OCI-M1 (cell line): ENCODE measurements at regions not wholly inside any gene's neighbourhood (a gene's known extent, or its start where the extent isn't known, plus 50 kb on each side); places are given as distances from the start of the nearest gene placed in this dataset.
"Not testable (repeated sequence)": the region's sequence is repeated elsewhere in the genome, so short reads cannot be mapped to it uniquely, and the experiment has no call there.

Source experiments
- DNase-seq: peaks from one replicate; lab custom pipeline; 2025; lab: John Stamatoyannopoulos, UW

GRCh38 chr9:36461323-36461722, 61.3 kb upstream of the RNF38 start:
- DNase-seq = no peak

DNA sequence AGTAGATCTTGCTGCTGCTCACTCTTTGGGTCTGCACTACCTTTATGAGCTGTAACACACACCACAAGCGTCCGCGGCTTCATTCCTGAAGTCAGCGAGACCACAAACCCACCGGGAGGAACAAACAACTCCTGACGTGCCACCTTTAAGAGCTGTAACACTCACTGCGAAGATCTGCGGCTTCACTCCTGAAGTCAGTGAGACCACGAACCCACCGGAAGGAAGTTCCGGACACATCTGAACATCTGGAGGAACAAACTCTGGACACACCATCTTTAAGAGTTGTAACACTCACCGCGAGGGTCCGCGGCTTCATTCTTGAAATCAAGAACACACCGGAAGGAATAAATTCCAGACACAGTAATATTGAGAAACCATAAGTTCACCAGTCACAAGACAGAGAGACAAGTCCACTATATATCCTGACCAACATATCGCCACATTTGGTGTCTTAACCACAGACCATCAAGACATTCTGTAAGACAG, 58.4 kb upstream of the RNF38 start:
- not testable (repeated sequence) for DNase-seq

GRCh38 chr9:36457836-36458429, 57.9 kb upstream of the RNF38 start:
- no peak for DNase-seq

DNA sequence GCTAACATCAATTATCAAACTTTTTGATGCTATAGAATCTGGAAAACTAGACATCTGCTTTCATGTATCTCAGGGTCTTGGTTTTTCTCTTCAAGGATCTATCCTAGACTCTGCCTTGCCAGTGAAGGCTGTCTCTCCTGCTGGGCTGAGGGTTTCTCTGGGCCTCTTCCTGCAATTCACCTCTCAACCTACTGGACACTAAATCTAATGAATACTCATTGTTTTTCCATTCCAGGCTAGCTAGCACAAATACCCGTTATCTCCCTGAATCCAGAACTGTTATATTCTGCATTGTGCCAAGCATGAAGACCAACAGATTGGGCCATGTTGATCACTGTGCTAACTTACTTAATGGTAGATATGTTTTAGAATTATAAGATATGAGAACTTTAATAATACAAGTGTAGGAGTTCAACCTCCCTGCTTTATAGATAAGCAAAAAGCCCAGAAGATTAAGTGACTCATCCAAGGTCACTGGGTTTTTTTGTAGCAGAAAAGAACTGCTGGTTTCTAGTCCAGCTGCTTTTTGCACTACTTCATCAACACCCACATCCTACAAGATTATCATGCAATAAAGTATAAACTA, 56.5 kb upstream of the RNF38 start:
- peak; percentile 23 for DNase-seq

DNA sequence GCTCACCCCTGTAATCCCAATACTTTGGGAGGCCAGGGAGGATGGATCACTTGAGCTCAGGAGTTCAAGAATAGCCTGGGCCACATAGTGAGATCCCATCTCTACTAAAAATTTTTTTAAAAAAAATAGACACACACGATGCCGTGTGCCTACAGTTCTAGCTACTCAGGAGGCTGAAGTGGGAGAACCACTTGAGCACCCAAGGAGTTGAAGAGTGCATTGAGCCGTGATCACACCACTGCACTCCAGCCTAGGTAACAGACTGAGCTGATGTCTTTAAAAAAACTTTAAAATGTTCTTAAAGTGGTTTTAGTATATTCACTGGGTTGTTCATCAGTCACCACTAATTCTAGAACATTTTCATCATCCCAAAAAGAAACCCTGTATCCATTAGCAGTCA, 51.9 kb upstream of the RNF38 start:
- no peak for DNase-seq

DNA sequence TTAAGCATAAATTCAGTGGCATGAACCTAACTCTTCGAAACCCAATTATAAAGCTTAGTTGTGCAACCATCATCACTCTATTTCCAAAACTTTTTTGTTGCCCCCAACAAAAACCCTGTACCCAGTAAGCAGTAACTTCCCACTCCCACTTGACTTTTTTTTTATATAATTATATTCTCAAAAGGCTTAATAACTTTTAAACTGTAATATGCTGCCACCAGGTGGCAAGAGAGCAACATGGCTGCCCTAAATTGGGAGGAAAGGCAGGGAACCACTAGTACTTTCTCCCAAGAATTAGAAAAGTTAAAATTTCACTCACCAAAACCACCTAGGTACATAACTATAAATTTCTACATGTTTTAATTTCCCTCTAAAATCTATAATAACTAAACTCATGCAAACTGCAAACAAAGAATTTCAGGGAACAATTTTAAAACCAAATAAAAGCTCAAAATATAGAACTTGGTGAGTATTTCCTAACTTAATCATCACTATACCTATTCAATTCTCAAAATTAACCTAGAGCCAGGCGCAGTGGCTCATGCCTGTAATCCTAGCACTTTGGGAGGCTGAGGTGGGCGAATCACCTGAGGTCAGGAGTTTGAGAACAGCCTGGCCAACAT, 50.2 kb upstream of the RNF38 start:
- DNase-seq = peak; percentile 65
